Body of pancreas (tissue), 4 donors: ENCODE measurements at regions not wholly inside any gene's neighbourhood (a gene's known extent, or its start where the extent isn't known, plus 50 kb on each side); places are given as distances from the start of the nearest gene placed in this dataset.
"Not testable (repeated sequence)": the region's sequence is repeated elsewhere in the genome, so short reads cannot be mapped to it uniquely, and the experiment has no call there.

ENCODE experiments used
- ATAC-seq: fragments of 150-250 bp; one replicate; pipeline ENCODE4 v1.9.1; 2016
- DNase-seq, 4 donors: peaks; one replicate each; pipeline ENCODE4 v3.0.0-alpha.2; 2019
- H3K27ac ChIP-seq, 4 donors: fragments of 200-600 bp; sonication (generic); 1 replicate in 3 of 4; 2 replicates in 1 of 4; pipeline versions ENCODE4 v1.5.1 to v1.6.1; 2016 to 2019; ENCODE audit warnings: mild to moderate bottlenecking in 1 of 4, mixed read lengths in 1 of 4, moderate library complexity in 1 of 4
- H3K27me3 ChIP-seq, 2 donors: fragments of 200-600 bp; sonication (generic); one replicate each; pipeline ENCODE4 v1.6.0; 2016; ENCODE audit warnings: mild to moderate bottlenecking in 1 of 2
- H3K36me3 ChIP-seq, 2 donors: fragments of 200-600 bp; sonication (generic); replicated peaks in 1 of 2; 2 replicates each; pipeline ENCODE4 v1.5.1; 2016; ENCODE audit warnings: low read depth in 2 of 2; ENCODE audit not compliant: insufficient read depth in 1 of 2
- H3K4me1 ChIP-seq: fragments of 200-600 bp; sonication (generic); one replicate; pipeline ENCODE4 v1.6.0; 2016
- H3K4me3 ChIP-seq, 2 donors: fragments of 200-600 bp; sonication (generic); 1 replicate in 1 of 2; 2 replicates in 1 of 2; pipeline ENCODE4 v1.5.1; 2016 to 2019
- H3K9me3 ChIP-seq, 3 donors: fragments of 200-600 bp; sonication (generic); 1 replicate in 2 of 3; 2 replicates in 1 of 3; pipeline ENCODE4 v1.5.1; 2016
- POLR2A ChIP-seq, 3 donors: fragments of 450-650 bp; IDR thresholded peaks; one replicate each; pipeline ENCODE4 v1.6.1; 2016; ENCODE audit warnings: antibody characterized with exemption in 3 of 3, mild to moderate bottlenecking in 2 of 3
- WGBS, 2 donors: methylation state at CpG; one replicate each; pipeline ENCODE4 v1.1.5; 2017; 5-methylcytosine and 5-hydroxymethylcytosine counted together
- intact Hi-C: fragments of 100-400 bp; cut with DNase I; formaldehyde crosslinking; loops from one replicate; pipeline ENCODE4 v1.15.1; 2023
- TF ChIP-seq, protein P1 (sequence below), 7 experiments: fragments of 450-650 bp in 4 of 7; fragments of 200-600 bp in 3 of 7; sonication (generic) in 3 of 7; IDR thresholded peaks; one replicate each; pipeline ENCODE4 v1.5.1; 2016 to 2019; ENCODE audit warnings: antibody characterized with exemption in 7 of 7

GRCh38 chr17:22193113-22193512 is 500.8 kb downstream of the KCNJ18 start:
- Histone ChIP-seq H3K27me3 (no peaks in the 10 kb centered on the region), H3K9me3 (no peaks in the 10 kb centered on the region), H3K27ac (no peak overlapping the region), H3K36me3 (no peaks in the 10 kb centered on the region), H3K4me1 (no peaks in the 10 kb centered on the region), H3K4me3 (no peak overlapping the region)
- intact Hi-C loops = no loop called here
- 42 to 69% methylated on average over 2 of the region's 2 CpGs for WGBS, 2 donors
- no peak for DNase-seq
- ATAC-seq = no peak
- no peak for TF ChIP-seq POLR2A (IDR thresholded peaks at IDR 0.05)
- TF ChIP-seq, protein P1, sequence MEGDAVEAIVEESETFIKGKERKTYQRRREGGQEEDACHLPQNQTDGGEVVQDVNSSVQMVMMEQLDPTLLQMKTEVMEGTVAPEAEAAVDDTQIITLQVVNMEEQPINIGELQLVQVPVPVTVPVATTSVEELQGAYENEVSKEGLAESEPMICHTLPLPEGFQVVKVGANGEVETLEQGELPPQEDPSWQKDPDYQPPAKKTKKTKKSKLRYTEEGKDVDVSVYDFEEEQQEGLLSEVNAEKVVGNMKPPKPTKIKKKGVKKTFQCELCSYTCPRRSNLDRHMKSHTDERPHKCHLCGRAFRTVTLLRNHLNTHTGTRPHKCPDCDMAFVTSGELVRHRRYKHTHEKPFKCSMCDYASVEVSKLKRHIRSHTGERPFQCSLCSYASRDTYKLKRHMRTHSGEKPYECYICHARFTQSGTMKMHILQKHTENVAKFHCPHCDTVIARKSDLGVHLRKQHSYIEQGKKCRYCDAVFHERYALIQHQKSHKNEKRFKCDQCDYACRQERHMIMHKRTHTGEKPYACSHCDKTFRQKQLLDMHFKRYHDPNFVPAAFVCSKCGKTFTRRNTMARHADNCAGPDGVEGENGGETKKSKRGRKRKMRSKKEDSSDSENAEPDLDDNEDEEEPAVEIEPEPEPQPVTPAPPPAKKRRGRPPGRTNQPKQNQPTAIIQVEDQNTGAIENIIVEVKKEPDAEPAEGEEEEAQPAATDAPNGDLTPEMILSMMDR (IDR thresholded peaks at IDR 0.05) = no peak

DNA sequence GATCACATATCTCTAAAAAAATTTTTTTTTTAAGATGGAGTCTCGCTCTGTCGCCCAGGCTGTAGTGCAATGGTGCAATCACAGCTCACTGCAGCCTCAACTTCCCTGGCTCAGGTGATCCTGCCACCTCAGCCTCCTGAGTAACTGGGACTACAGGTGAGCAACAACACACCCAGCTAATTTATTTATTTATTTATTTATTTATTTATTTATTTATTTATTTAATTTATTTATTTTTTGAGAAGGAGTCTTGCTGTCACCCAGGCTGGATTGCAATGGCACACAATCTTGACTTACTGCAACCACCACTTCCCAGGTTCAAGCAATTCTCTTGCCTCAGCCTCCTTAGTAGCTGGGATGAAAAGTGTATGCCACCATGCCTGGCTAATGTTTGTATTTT is 507.9 kb downstream of the KCNJ18 start:
- WGBS, 2 donors = 59 to 65% methylated on average over 2 of the region's 2 CpGs
- intact Hi-C loops, H3K36me3 ChIP-seq, ATAC-seq, H3K4me1 ChIP-seq, H3K27me3 ChIP-seq, DNase-seq, H3K4me3 ChIP-seq, H3K27ac ChIP-seq, H3K9me3 ChIP-seq: not testable (repeated sequence)

- no peak for ATAC-seq
- 81 to 88% methylated on average over 20 of the region's 20 CpGs for WGBS, 2 donors
- no peaks in the 10 kb centered on the region for H3K9me3 ChIP-seq
- TF ChIP-seq, protein P1 (IDR thresholded peaks at IDR 0.05) = no peak
- no peak for TF ChIP-seq POLR2A (IDR thresholded peaks at IDR 0.05)
- H3K27me3 ChIP-seq = no peaks in the 10 kb centered on the region
- no peak overlapping the region for H3K27ac ChIP-seq
- no peak for DNase-seq
- H3K4me1 ChIP-seq = no peaks in the 10 kb centered on the region
- H3K36me3 ChIP-seq = no peaks in the 10 kb centered on the region
- intact Hi-C loops = no loop called here
- H3K4me3 ChIP-seq = no peak overlapping the region
Measured at GRCh38 chr17:22202702-22203101, 510.4 kb downstream of the KCNJ18 start.

- Histone ChIP-seq H3K27me3 (no peaks in the 10 kb centered on the region), H3K4me1 (no peaks in the 10 kb centered on the region), H3K27ac (no peak overlapping the region), H3K4me3 (no peak overlapping the region), H3K36me3 (no peaks in the 10 kb centered on the region), H3K9me3 (no peaks in the 10 kb centered on the region)
- 81 to 89% methylated on average over 29 of the region's 29 CpGs for WGBS, 2 donors
- intact Hi-C loops = no loop called here
- no peak for ATAC-seq
- TF ChIP-seq, protein P1 (IDR thresholded peaks at IDR 0.05) = no peak
- no peak for TF ChIP-seq POLR2A (IDR thresholded peaks at IDR 0.05)
- DNase-seq = no peak
Measured at GRCh38 chr17:22203208-22203715, 510.9 kb downstream of the KCNJ18 start.

GRCh38 chr17:22204076-22204475 is 511.8 kb downstream of the KCNJ18 start:
- H3K27ac ChIP-seq, H3K4me3 ChIP-seq, H3K9me3 ChIP-seq, intact Hi-C loops, DNase-seq, H3K27me3 ChIP-seq, H3K36me3 ChIP-seq, ATAC-seq, H3K4me1 ChIP-seq: not testable (repeated sequence)
- WGBS, 2 donors = 61 to 79% methylated on average over 13 of the region's 13 CpGs

DNA sequence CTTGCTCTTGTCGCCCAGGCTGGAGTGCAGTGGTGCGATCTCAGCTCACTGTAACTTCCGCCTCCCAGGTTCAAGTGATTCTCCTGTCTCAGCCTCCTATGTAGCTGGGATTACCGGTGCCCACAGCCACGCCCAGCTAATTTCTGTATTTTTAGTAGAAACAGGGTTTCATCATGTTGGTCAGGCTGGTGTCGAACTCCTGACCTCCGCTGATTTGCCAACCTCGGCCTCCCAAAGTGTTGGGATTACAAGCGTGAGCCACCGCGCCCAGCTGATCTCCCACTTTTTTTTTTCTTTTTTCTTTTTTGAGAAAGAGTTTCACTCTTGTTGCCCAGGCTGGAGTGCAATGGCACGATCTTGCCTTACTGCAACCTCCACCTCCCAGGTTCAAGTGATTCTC is 517.9 kb downstream of the KCNJ18 start:
- WGBS, 2 donors = 78 to 82% methylated on average over 12 of the region's 12 CpGs
- DNase-seq, H3K4me1 ChIP-seq, H3K36me3 ChIP-seq, H3K4me3 ChIP-seq, ATAC-seq, H3K27ac ChIP-seq, H3K27me3 ChIP-seq, intact Hi-C loops, H3K9me3 ChIP-seq: not testable (repeated sequence)

DNA sequence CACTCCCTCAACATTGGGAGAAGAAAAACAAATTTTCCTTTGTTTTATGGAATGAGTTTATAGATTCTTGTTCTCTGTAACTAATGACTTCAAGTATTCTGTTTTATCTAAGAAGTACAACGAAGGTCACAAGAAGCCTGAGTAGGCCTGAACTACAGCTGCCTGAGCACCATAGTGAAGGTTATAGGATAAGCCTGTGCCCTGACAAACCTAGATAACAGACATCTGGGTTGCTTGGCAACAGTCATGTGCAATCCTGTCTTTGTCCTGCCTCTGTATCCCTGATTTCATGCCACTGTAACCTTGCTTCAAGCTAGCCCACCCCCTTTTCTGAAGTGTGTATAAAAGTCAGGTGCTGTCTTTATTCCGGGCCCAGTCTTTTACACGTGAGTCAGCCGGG is 520.8 kb downstream of the KCNJ18 start:
- H3K9me3 ChIP-seq, intact Hi-C loops, ATAC-seq, H3K4me3 ChIP-seq, H3K36me3 ChIP-seq, H3K4me1 ChIP-seq, DNase-seq, H3K27me3 ChIP-seq, H3K27ac ChIP-seq: not testable (repeated sequence)
- WGBS, 2 donors = 39 to 65% methylated on average over 4 of the region's 4 CpGs
